ENCODE measurements at regions not wholly inside any gene's neighbourhood (a gene's known extent, or its start where the extent isn't known, plus 50 kb on each side); places are given as distances from the start of the nearest gene placed in this dataset.

DNA sequence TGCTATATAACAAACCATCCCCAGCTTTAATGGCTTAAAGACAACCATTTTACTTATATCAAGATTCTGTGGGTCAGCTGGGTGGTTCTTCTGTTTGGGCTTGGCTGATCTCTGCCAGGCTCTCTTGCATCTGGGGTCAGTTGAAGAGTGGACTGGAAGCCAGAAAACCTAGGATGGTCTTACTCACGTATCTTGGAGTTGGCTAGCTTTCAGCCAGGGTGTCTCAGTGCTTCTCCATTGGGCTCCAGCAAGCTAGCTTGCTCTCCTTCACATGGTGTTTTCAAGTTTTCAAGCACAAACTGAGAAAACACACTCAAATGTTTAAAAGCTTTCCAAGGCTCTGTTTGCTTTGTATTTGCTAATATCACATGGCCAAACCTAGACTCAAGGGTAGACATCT is 146.8 kb downstream of the PIK3R1 start:
- TF ChIP-seq, protein P1, sequence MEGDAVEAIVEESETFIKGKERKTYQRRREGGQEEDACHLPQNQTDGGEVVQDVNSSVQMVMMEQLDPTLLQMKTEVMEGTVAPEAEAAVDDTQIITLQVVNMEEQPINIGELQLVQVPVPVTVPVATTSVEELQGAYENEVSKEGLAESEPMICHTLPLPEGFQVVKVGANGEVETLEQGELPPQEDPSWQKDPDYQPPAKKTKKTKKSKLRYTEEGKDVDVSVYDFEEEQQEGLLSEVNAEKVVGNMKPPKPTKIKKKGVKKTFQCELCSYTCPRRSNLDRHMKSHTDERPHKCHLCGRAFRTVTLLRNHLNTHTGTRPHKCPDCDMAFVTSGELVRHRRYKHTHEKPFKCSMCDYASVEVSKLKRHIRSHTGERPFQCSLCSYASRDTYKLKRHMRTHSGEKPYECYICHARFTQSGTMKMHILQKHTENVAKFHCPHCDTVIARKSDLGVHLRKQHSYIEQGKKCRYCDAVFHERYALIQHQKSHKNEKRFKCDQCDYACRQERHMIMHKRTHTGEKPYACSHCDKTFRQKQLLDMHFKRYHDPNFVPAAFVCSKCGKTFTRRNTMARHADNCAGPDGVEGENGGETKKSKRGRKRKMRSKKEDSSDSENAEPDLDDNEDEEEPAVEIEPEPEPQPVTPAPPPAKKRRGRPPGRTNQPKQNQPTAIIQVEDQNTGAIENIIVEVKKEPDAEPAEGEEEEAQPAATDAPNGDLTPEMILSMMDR (IDR thresholded peaks at IDR 0.05; ENCODE audit: low read depth, low read length), result no peak
- TF ChIP-seq POLR2A (IDR thresholded peaks at IDR 0.05; ENCODE audit: extremely low read depth, insufficient read length) (no peak), MYC (IDR thresholded peaks at IDR 0.05; ENCODE audit: low read depth, low read length) (no peak)
- TF ChIP-seq, protein P2, sequence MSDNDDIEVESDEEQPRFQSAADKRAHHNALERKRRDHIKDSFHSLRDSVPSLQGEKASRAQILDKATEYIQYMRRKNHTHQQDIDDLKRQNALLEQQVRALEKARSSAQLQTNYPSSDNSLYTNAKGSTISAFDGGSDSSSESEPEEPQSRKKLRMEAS (IDR thresholded peaks at IDR 0.05; ENCODE audit: low read depth, low read length), result no peak
- no peak overlapping the region for H3K4me3 ChIP-seq (ENCODE audit: low read depth, low read length)
- no peak for DNase-seq (ENCODE audit: low read depth)

DNA sequence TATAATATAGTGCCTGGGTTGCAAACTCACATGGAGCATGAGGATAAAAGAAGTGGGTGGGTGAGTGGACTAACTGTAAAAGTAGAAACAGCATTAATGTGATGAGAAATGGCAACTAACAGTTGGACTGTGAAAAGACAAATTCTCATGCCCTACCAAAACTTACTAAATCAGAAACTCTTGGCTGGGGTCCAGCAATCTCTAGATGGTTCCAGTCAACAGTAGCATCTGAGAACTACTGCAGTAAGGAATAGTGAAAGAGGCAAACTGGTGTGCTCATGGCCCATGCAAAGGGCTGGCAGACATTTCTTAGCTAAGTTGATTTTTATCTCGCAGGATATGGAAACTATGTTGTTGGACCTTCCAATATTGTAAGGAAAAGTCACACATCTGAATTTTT is 150.3 kb downstream of the PIK3R1 start:
- H3K4me3 ChIP-seq (ENCODE audit: low read depth, low read length), result no peak overlapping the region
- TF ChIP-seq POLR2A (IDR thresholded peaks at IDR 0.05; ENCODE audit: extremely low read depth, insufficient read length), result no peak
- TF ChIP-seq MYC (IDR thresholded peaks at IDR 0.05; ENCODE audit: low read depth, low read length), result no peak
- TF ChIP-seq, protein P1 (IDR thresholded peaks at IDR 0.05; ENCODE audit: low read depth, low read length), result no peak
- TF ChIP-seq, protein P2 (IDR thresholded peaks at IDR 0.05; ENCODE audit: low read depth, low read length), result no peak
- DNase-seq (ENCODE audit: low read depth), result no peak

DNA sequence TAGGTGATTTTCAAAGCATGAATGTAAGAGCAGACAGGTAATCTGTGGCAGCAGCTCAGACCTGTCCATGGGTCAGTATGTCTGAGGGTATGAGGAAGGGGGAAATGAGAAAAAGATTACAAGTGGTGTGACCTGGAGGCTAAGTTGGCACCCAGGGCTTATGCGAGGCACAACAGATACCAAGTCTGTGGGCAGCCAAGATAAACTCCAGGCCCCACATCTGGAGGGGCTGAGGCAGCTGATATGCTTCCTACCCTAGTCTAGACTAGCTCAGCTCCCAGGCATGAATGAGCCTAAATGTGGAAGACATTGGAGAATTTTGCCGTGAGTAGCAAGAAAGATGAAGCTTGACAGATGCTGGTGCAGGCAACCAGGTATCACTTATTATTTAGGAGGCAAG is 151.7 kb downstream of the PIK3R1 start:
- no peak for DNase-seq (ENCODE audit: low read depth)
- TF ChIP-seq POLR2A (IDR thresholded peaks at IDR 0.05; ENCODE audit: extremely low read depth, insufficient read length), result no peak
- TF ChIP-seq, protein P2 (IDR thresholded peaks at IDR 0.05; ENCODE audit: low read depth, low read length), result no peak
- TF ChIP-seq, protein P1 (IDR thresholded peaks at IDR 0.05; ENCODE audit: low read depth, low read length), result no peak
- H3K4me3 ChIP-seq (ENCODE audit: low read depth, low read length), result no peak overlapping the region

DNA sequence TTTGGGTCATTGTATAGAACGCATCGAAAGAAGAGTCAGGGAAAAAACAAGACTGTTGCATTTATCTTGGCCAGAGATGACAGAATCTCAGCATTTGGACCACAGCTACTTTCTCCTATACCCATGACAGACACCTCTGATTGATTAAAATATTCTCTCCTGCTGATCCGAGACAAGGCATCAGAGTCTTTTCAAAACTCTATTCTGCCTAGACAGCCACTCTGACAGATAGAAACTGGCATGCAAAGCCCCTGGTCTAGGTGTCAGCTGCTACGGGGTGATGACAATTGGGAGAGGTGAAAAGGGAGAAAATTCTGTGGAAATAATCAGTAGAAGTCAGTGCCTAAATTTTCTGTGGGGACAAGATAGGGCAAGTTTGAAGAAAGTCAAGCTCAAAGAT is 152.2 kb downstream of the PIK3R1 start:
- no peak for TF ChIP-seq MYC (IDR thresholded peaks at IDR 0.05; ENCODE audit: low read depth, low read length)
- TF ChIP-seq POLR2A (IDR thresholded peaks at IDR 0.05; ENCODE audit: extremely low read depth, insufficient read length), result no peak
- TF ChIP-seq, protein P2 (IDR thresholded peaks at IDR 0.05; ENCODE audit: low read depth, low read length), result no peak
- TF ChIP-seq, protein P1 (IDR thresholded peaks at IDR 0.05; ENCODE audit: low read depth, low read length), result no peak
- H3K4me3 ChIP-seq (ENCODE audit: low read depth, low read length), result no peak overlapping the region
- DNase-seq (ENCODE audit: low read depth), result no peak

DNA sequence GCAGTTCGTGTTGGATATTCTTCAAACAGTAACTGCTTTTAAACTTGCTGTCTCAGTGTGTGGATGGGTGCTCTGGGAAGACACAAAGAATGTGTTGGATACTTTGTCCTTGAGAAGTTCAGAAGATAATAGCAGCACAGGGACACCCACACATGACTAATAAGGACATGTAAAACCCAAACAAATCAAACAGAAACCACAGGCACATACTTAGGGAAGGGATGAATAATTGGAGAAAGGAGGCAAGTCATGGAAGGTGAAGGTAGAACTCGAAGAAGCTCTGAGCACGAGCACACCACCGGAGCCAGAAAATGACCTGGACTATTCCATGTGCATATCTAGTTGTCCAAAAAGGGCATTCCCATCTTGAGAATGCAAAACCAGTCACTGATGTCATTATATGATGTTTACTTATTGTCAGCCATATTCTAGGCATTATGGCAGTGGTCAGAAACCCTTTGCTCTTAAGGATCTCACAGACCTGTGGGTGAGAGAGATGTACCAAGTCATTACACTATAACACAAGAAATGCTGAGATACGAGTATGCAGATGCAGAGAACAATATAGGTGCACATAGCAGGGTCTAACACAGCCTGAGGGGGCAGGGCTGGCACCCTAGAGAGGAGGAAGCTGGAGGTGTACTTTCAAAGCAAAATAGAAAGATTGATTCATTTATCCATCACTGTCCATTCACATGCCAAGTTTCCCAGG is 152.9 kb downstream of the PIK3R1 start:
- no peak overlapping the region for H3K4me3 ChIP-seq (ENCODE audit: low read depth, low read length)
- DNase-seq (ENCODE audit: low read depth), result no peak
- TF ChIP-seq MYC (IDR thresholded peaks at IDR 0.05; ENCODE audit: low read depth, low read length) (no peak), POLR2A (IDR thresholded peaks at IDR 0.05; ENCODE audit: extremely low read depth, insufficient read length) (no peak)
- TF ChIP-seq, protein P1 (IDR thresholded peaks at IDR 0.05; ENCODE audit: low read depth, low read length), result no peak
- TF ChIP-seq, protein P2 (IDR thresholded peaks at IDR 0.05; ENCODE audit: low read depth, low read length), result no peak
